GM13976 (cell line): ENCODE measurements at regions not wholly inside any gene's neighbourhood (a gene's known extent, or its start where the extent isn't known, plus 50 kb on each side); places are given as distances from the start of the nearest gene placed in this dataset.

Source experiments
- DNase-seq: peaks from one replicate; pipeline ENCODE4 v3.0.0; 2012; ENCODE audit warnings: low spot score
- in situ Hi-C: fragments of 300-500 bp; cut with MboI; formaldehyde crosslinking; loops from one replicate; pipeline ENCODE4 v1.12.0; 2022; ENCODE audit warnings: low sequenced_read_pairs, mixed read lengths, inconsistent platforms; ENCODE audit not compliant: unreplicated experiment
- TF ChIP-seq, protein P1 (sequence below): IDR thresholded peaks from 2 replicates; pipeline ENCODE4 v1.5.1; 2012; ENCODE audit warnings: borderline replicate concordance, mild to moderate bottlenecking; ENCODE audit not compliant: insufficient read depth; ENCODE audit errors: extremely low read depth, missing control alignments, control extremely low read depth

DNA sequence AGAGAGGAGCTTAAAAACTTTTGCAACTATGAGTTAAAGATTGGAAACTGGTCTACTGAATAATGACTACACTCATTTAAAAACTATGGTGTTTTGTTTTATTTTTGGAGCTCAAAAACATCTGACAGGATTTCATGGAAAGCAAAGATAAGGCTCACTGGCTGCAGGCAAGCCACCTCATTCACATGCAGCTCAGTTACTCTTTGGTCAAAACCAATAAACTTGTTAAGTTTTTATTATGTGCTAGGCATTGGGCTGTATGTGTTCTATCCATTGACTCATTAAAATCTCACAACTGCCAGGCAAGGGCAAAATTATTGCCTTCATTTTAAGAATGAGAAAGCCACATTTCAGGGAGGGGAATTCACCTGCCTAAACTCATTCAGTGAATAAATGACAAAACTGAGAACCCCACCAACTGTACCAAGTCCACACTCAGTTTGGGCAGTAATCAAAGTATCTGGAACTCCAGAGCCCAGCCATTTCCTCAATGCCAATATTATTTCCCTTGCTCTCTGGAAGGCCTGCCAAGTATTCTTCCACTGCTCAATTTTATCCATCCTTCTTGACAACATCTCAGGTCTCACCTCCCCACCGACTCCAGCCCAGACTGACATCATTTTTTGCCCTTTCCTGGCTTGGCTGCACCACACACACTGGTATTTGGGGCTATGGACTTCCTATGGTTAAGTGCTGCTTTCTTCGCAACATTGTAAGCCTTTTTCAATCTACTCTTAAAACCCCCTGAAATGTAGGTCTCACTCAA is 401.1 kb upstream of the NFIA start:
- TF ChIP-seq, protein P1, sequence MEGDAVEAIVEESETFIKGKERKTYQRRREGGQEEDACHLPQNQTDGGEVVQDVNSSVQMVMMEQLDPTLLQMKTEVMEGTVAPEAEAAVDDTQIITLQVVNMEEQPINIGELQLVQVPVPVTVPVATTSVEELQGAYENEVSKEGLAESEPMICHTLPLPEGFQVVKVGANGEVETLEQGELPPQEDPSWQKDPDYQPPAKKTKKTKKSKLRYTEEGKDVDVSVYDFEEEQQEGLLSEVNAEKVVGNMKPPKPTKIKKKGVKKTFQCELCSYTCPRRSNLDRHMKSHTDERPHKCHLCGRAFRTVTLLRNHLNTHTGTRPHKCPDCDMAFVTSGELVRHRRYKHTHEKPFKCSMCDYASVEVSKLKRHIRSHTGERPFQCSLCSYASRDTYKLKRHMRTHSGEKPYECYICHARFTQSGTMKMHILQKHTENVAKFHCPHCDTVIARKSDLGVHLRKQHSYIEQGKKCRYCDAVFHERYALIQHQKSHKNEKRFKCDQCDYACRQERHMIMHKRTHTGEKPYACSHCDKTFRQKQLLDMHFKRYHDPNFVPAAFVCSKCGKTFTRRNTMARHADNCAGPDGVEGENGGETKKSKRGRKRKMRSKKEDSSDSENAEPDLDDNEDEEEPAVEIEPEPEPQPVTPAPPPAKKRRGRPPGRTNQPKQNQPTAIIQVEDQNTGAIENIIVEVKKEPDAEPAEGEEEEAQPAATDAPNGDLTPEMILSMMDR, result no peak
- in situ Hi-C loops, result no loop called here
- DNase-seq, result no peak

DNA sequence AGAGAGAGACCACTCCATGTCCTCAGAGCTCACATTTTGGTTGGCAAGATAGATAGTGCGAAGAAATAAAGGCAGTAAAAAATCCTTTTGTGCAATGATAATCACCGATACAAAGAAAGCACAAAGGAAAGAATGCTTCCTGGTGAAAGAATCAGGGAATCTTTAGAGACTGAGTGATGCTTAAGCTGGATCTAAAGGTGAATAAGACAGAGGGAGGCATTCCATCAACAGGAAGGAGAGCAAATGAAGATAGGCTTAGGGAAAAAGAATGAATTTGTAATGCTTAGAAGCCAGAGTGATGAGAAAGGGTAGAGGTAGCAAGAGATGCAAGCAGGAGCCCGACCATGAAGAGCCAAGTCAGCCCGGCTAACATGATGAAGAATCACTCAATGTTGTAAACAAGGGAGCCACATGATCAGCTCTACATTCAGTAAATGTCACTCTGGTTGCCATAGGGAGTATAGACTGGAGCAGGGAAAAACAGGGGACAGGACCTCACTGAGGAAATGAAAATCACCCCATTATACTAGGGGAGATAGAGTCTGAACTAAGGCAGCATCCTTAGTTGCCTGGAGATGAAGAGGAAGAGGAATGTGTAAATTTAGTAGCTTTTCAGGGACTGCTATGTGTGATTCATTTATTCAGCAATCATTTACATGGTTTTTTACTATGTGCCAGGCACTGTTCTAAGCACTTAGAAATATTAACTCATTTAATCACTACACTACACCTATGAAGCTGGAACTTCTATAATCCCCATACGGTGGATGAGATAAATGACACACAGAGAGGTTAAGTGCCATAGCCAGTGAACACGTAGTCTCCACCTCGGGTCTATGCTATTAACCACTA is 402.6 kb upstream of the NFIA start:
- in situ Hi-C loops, result no loop called here
- no peak for DNase-seq
- TF ChIP-seq, protein P1, result no peak

DNA sequence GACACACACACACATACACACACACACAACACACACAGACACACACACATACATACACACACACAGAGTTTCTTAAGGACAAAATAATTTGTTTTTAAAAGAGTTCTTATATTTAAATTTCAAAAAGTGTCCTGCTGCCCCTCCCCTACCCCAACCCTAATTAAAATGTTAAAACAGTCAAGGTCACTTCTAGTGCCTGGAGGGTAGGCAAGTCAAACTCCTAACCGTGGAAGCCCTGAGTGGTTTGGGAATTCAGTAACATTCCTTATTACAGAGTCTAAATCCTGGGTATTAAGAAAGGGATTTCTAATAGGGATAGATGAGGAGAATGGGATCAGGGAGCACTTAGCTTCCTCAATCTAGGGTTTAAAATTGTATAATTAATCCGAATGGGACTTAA is 403.6 kb upstream of the NFIA start:
- no peak for DNase-seq
- TF ChIP-seq, protein P1, result no peak
- in situ Hi-C loops, result no loop called here

DNA sequence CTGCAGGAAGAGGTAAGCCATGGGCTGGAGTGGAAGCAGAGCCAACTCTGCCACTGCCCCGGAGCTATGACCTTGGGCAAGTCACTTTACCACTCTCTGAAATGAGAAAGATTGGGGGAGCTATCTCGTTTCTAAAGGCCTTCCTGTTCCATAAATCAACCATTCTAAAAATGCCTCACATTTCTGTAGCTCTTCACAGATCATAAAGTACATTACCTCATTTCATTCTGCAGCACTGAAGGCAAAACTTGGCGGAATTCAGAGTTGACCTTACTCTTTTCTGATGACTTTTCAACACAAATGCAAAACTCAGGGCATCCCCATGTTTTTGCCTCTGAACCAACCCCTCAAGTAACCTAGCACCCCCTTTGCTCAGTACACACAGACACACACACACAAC is 404.0 kb upstream of the NFIA start:
- TF ChIP-seq, protein P1, result no peak
- no peak for DNase-seq
- in situ Hi-C loops, result no loop called here

DNA sequence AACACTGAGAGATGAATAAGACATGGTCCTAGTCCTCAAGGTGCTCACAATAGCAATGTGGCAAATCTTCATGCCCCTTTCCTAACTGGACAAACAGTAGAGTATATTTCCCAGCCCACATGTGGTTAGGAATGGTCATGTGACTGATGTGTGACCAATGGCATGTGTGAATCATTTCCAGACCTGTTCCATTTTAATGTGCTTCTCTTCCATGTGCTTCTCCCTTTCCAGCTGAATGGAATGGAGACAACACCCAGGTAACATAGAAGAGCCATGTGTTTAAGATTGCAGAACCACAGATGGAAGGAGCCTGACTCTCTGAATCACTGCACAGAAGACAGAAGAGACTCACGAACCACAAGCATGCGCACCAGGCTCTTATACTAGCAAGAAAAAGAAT is 409.9 kb upstream of the NFIA start:
- TF ChIP-seq, protein P1, result no peak

DNA sequence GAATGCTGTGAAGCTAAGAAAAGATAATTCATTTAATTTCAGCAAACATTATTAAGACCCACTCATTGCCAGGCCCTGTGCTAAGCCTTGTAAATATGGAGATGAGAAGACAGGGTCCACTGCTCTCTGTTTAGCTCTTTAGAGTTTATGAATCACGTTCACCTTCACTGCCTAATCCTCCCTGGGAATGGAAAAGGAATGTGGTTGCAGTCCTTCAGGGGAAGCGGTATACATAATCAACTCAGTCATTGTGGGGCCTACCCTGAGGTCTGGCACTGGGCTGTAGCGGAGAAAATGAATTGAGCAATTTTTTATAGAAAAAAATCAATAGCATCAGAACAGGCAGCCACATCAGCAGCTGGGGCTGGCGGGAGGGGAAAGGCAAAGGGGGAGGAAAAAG is 412.1 kb upstream of the NFIA start:
- TF ChIP-seq, protein P1, result no peak
- no peak for DNase-seq
- in situ Hi-C loops, result no loop called here

More for the DNA sequence above, 409.9 kb upstream of the NFIA start:
- in situ Hi-C loops, result no loop called here
- DNase-seq, result no peak
